BLaER1 treated with 17β-estradiol and CSF1 and Interleukin-3, amounts not matched to agents 10 nM and 100 nM (cell line): ENCODE measurements at regions not wholly inside any gene's neighbourhood (a gene's known extent, or its start where the extent isn't known, plus 50 kb on each side); places are given as distances from the start of the nearest gene placed in this dataset.

Source experiments
- H3K27ac ChIP-seq, 11 experiments: shearing (Covaris generic); formaldehyde crosslinking; 2 replicates each; pipeline ENCODE4 v1.8.1; 2022
- H3K27me3 ChIP-seq, 11 experiments: shearing (Covaris generic); formaldehyde crosslinking; 2 replicates each; pipeline ENCODE4 v1.8.1; 2022
- H3K36me3 ChIP-seq, 11 experiments: shearing (Covaris generic); formaldehyde crosslinking; 2 replicates each; pipeline ENCODE4 v1.8.1; 2022
- H3K4me1 ChIP-seq, 10 experiments: shearing (Covaris generic); formaldehyde crosslinking; 2 replicates each; pipeline ENCODE4 v1.8.1; 2022
- H3K4me2 ChIP-seq, 11 experiments: shearing (Covaris generic); formaldehyde crosslinking; 2 replicates each; pipeline ENCODE4 v1.8.1; 2022
- H3K4me3 ChIP-seq, 10 experiments: shearing (Covaris generic); formaldehyde crosslinking; 2 replicates each; pipeline ENCODE4 v1.8.1; 2022
- H3K9ac ChIP-seq, 11 experiments: shearing (Covaris generic); formaldehyde crosslinking; 2 replicates each; pipeline ENCODE4 v1.8.1; 2022
- H3K9me3 ChIP-seq, 11 experiments: shearing (Covaris generic); formaldehyde crosslinking; replicated peaks in 1 of 11; 2 replicates each; pipeline ENCODE4 v1.8.1; 2022
- H4K20me1 ChIP-seq, 11 experiments: shearing (Covaris generic); formaldehyde crosslinking; 2 replicates each; pipeline ENCODE4 v1.8.1; 2022
- Cebpa-rat ChIP-seq, 11 experiments: shearing (Covaris generic); IDR thresholded peaks; 2 replicates each; pipeline ENCODE4 v1.8.1; 2022

GRCh38 chr5:118565335-118565971 is 422.9 kb downstream of the DTWD2 start:
- Histone ChIP-seq H3K27me3 (no peaks in the 10 kb centered on the region), H3K4me3 (no peak overlapping the region), H3K4me2 (no peak overlapping the region), H4K20me1 (no peaks in the 10 kb centered on the region), H3K9me3 (no peaks in the 10 kb centered on the region), H3K4me1 (peaks cover 0 to under 1% (median 0%) of the 10 kb centered on the region in 10 experiments; a peak in 3 of 20 replicates), H3K36me3 (no peaks in the 10 kb centered on the region), H3K27ac (no peak overlapping the region), H3K9ac (no peak overlapping the region)
- no peak for TF ChIP-seq Cebpa-rat (IDR thresholded peaks at IDR 0.05)

GRCh38 chr5:118561971-118562370 is 426.4 kb downstream of the DTWD2 start:
- Histone ChIP-seq H3K27me3 (no peaks in the 10 kb centered on the region), H3K4me1 (peaks cover 0 to 16% (median 4%) of the 10 kb centered on the region in 10 experiments; a peak in 6 of 20 replicates), H3K4me3 (no peak overlapping the region), H3K9me3 (no peaks in the 10 kb centered on the region), H4K20me1 (no peaks in the 10 kb centered on the region), H3K9ac (no peak overlapping the region), H3K36me3 (no peaks in the 10 kb centered on the region), H3K27ac (no peak overlapping the region), H3K4me2 (no peak overlapping the region)
- TF ChIP-seq Cebpa-rat (IDR thresholded peaks at IDR 0.05) = no peak

- H3K4me3 ChIP-seq = no peak overlapping the region
- no peaks in the 10 kb centered on the region for H4K20me1 ChIP-seq
- no peaks in the 10 kb centered on the region for H3K9me3 ChIP-seq
- H3K27ac ChIP-seq = no peak overlapping the region
- H3K4me1 ChIP-seq = peaks cover 0 to 16% (median 4%) of the 10 kb centered on the region in 10 experiments; a peak in 6 of 20 replicates
- H3K36me3 ChIP-seq = no peaks in the 10 kb centered on the region
- H3K4me2 ChIP-seq = no peak overlapping the region
- no peak overlapping the region for H3K9ac ChIP-seq
- H3K27me3 ChIP-seq = no peaks in the 10 kb centered on the region
- TF ChIP-seq Cebpa-rat (IDR thresholded peaks at IDR 0.05) = no peak
Measured at GRCh38 chr5:118561235-118561634, 427.1 kb downstream of the DTWD2 start.

GRCh38 chr5:118558871-118559270 is 429.5 kb downstream of the DTWD2 start:
- no peak overlapping the region for H3K4me3 ChIP-seq
- H3K36me3 ChIP-seq = no peaks in the 10 kb centered on the region
- H3K27me3 ChIP-seq = no peaks in the 10 kb centered on the region
- no peaks in the 10 kb centered on the region for H3K9me3 ChIP-seq
- no peak overlapping the region for H3K4me2 ChIP-seq
- no peak overlapping the region for H3K9ac ChIP-seq
- no peaks in the 10 kb centered on the region for H4K20me1 ChIP-seq
- H3K4me1 ChIP-seq = peaks cover 0 to 16% (median 4%) of the 10 kb centered on the region in 10 experiments; a peak in 7 of 20 replicates
- no peak for TF ChIP-seq Cebpa-rat (IDR thresholded peaks at IDR 0.05)
- no peak overlapping the region for H3K27ac ChIP-seq

GRCh38 chr5:118557251-118557661 is 431.1 kb downstream of the DTWD2 start:
- H3K36me3 ChIP-seq = no peaks in the 10 kb centered on the region
- peaks cover 0 to 16% (median 6%) of the 10 kb centered on the region in 10 experiments; a peak in 8 of 20 replicates for H3K4me1 ChIP-seq
- peak overlapping the region in 7 of 11 experiments; percentile 5 to 33 (median 17); a peak in 6 of 22 replicates for H3K4me2 ChIP-seq
- no peak for TF ChIP-seq Cebpa-rat (IDR thresholded peaks at IDR 0.05)
- H3K9ac ChIP-seq = no peak overlapping the region
- H3K27me3 ChIP-seq = no peaks in the 10 kb centered on the region
- no peaks in the 10 kb centered on the region for H4K20me1 ChIP-seq
- H3K4me3 ChIP-seq = no peak overlapping the region
- H3K27ac ChIP-seq = no peak overlapping the region
- H3K9me3 ChIP-seq = no peaks in the 10 kb centered on the region

GRCh38 chr5:118556792-118557191 is 431.6 kb downstream of the DTWD2 start:
- Histone ChIP-seq H3K36me3 (no peaks in the 10 kb centered on the region), H4K20me1 (no peaks in the 10 kb centered on the region), H3K4me1 (peaks cover 0 to 16% (median 6%) of the 10 kb centered on the region in 10 experiments; a peak in 8 of 20 replicates), H3K9ac (no peak overlapping the region), H3K27me3 (no peaks in the 10 kb centered on the region), H3K9me3 (no peaks in the 10 kb centered on the region), H3K4me3 (no peak overlapping the region), H3K27ac (no peak overlapping the region), H3K4me2 (peak overlapping the region in 7 of 11 experiments; percentile 5 to 33 (median 17); a peak in 5 of 22 replicates)
- no peak for TF ChIP-seq Cebpa-rat (IDR thresholded peaks at IDR 0.05)

- Histone ChIP-seq H3K9ac (no peak overlapping the region), H3K27me3 (no peaks in the 10 kb centered on the region), H3K4me2 (no peak overlapping the region), H3K9me3 (no peaks in the 10 kb centered on the region), H3K27ac (no peak overlapping the region), H3K36me3 (no peaks in the 10 kb centered on the region), H3K4me3 (no peak overlapping the region), H3K4me1 (peaks cover 0 to 16% (median 6%) of the 10 kb centered on the region in 10 experiments; a peak in 9 of 20 replicates), H4K20me1 (no peaks in the 10 kb centered on the region)
- no peak for TF ChIP-seq Cebpa-rat (IDR thresholded peaks at IDR 0.05)
Measured at GRCh38 chr5:118555727-118556126, 432.6 kb downstream of the DTWD2 start.

- TF ChIP-seq Cebpa-rat (IDR thresholded peaks at IDR 0.05) = no peak
- Histone ChIP-seq H3K27ac (no peak overlapping the region), H3K9ac (no peak overlapping the region), H3K4me3 (no peak overlapping the region), H3K4me2 (no peak overlapping the region), H3K36me3 (no peaks in the 10 kb centered on the region), H4K20me1 (no peaks in the 10 kb centered on the region), H3K9me3 (no peaks in the 10 kb centered on the region), H3K27me3 (no peaks in the 10 kb centered on the region), H3K4me1 (peaks cover 0 to 11% (median 7%) of the 10 kb centered on the region in 10 experiments; a peak in 13 of 20 replicates)
Measured at GRCh38 chr5:118554981-118555380, 433.4 kb downstream of the DTWD2 start.

GRCh38 chr5:118554241-118554640 is 434.1 kb downstream of the DTWD2 start:
- H3K27ac ChIP-seq = no peak overlapping the region; a peak in 1 of 22 replicates
- no peaks in the 10 kb centered on the region for H4K20me1 ChIP-seq
- H3K4me2 ChIP-seq = no peak overlapping the region; a peak in 1 of 22 replicates
- no peak for TF ChIP-seq Cebpa-rat (IDR thresholded peaks at IDR 0.05)
- H3K27me3 ChIP-seq = no peaks in the 10 kb centered on the region
- no peaks in the 10 kb centered on the region for H3K36me3 ChIP-seq
- peaks cover 0 to 8% (median 6%) of the 10 kb centered on the region in 10 experiments; a peak in 10 of 20 replicates for H3K4me1 ChIP-seq
- H3K9me3 ChIP-seq = no peaks in the 10 kb centered on the region
- H3K9ac ChIP-seq = no peak overlapping the region
- H3K4me3 ChIP-seq = no peak overlapping the region

GRCh38 chr5:118553662-118554061 is 434.7 kb downstream of the DTWD2 start:
- Histone ChIP-seq H3K27me3 (no peaks in the 10 kb centered on the region), H3K4me1 (peaks cover 0 to 14% (median 7%) of the 10 kb centered on the region in 10 experiments; a peak in 11 of 20 replicates), H3K4me3 (no peak overlapping the region), H3K9ac (no peak overlapping the region), H3K27ac (no peak overlapping the region), H3K4me2 (peak overlapping the region in 3 of 11 experiments; percentile 3 to 29 (median 19); a peak in 3 of 22 replicates), H4K20me1 (no peaks in the 10 kb centered on the region), H3K36me3 (no peaks in the 10 kb centered on the region), H3K9me3 (no peaks in the 10 kb centered on the region)
- TF ChIP-seq Cebpa-rat (IDR thresholded peaks at IDR 0.05) = 0 out of 22 replicates have a peak, but pooled peaks of 1 of the 11 experiments have one; percentile 39
